ENCODE measurements at regions not wholly inside any gene's neighbourhood (a gene's known extent, or its start where the extent isn't known, plus 50 kb on each side); places are given as distances from the start of the nearest gene placed in this dataset.

DNA sequence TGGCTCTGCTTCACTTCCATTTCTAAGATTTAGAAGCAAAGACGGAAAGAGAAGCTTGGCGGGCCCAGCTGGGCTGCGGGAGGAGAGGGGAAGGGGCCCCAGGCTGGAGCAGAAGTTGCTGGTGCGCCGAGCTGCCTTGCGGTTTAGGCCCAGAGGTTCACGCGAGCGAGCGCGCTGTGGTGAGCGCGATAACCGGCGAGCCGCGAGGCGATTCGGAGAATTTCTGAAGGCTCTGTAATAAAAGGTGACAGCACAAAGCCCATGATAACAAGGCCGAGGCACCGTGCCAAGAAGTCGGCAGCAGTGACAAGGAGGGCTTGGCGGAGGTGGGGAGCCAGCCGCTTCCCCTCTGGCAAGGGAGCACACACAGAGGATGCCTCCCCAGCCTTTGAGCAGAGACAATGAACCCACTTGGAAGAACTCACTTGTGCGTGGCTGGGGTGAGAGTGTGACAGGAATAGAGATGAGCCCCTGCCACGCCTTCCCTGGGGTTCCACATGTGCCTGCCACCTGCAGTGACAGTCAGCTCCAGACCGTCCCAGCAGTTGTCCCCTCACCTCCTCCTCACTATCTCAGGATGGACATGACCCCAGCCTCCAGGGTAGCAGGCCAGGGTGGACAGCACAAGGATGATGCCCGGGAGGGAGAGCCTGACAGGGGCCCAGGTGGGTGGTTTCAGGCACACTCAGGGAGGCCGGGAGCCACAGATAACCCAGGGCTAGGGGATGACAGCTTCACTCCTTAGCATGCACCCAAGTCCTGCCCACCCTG is 315.2 kb downstream of the UACA start:
- DNase-seq (ENCODE audit: low read depth, low spot score) = peak; percentile 65

DNA sequence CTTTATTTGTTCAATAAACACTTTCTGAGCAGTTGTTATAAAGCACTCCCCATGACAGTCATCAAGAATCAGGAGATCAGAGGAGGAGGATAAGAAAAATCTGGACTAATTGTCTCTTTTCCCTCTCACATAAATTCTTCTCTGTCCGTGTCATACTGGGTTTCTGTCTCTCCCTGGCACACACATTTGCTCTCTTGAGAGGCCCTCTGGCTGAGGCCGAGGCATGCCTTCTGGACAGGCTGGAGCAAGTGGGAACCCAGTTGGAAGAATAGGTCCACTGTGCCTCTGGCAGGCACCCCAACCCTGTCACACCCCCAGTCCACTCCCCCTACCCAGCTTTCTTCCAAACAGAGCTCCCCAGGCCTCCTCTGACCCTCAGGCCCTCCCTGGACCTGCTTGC is 315.8 kb downstream of the UACA start:
- DNase-seq (ENCODE audit: low read depth, low spot score) = peak; percentile 28

DNA sequence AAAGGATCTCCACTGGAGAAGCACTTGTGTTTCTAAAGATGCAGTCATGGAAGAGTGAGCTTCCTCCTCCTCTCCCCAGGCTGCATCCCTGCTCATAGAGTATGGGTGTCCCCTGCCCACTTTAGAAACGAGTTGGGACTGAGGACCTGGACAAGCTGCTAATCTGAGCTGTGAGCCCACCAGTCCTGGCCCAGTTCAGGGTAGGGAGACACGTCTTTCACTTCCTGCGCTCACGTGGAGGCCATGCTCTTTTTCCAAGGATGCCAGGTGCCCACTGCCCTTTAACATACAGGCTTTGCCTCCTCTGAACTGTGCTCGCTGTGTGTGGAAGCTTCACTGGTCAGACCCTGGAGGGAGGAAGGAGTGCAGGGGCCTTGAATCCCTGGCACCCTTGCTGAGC is 316.3 kb downstream of the UACA start:
- no peak for DNase-seq (ENCODE audit: low read depth, low spot score)

GRCh38 chr15:70443486-70444273 is 319.7 kb downstream of the UACA start:
- no peak for DNase-seq (ENCODE audit: low read depth, low spot score)

DNA sequence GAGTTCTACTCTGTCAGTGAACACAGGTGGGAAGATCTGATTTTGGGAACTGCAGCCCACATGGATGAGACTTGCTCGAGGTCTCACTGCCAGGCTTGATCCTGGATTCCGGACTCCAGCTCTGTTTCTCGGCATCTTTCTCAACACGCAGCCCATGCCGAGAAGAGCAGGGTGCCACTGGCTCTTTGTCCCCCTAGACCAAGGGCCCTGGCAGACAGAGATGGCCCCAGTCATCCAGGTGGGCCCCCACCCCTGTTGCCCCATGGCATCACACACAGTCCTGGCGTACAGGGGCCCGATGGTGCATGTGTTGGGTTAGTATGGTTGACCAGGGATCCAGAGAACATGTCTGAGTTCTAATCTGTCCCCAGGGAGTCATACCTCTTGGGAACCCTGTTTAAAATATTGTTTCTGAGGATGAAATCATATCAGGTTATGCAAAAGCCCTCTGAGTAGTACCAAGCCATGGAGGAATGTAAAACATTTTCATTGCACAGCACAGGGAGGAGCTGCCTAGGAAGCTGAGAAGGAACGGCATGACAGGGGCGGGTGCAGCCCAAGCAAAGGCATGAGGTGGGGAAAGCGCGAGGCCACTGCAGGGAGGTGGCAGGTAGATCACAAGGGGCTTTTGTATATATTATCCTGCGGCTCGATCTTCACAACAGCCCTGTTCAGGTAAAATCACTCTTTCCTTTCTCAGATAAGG is 320.6 kb downstream of the UACA start:
- DNase-seq (ENCODE audit: low read depth, low spot score) = no peak

GRCh38 chr15:70442211-70442610 is 321.1 kb downstream of the UACA start:
- DNase-seq (ENCODE audit: low read depth, low spot score) = no peak

- DNase-seq (ENCODE audit: low read depth, low spot score) = no peak
These were observed 322.8 kb downstream of the UACA start for GRCh38 chr15:70440416-70441138.

DNA sequence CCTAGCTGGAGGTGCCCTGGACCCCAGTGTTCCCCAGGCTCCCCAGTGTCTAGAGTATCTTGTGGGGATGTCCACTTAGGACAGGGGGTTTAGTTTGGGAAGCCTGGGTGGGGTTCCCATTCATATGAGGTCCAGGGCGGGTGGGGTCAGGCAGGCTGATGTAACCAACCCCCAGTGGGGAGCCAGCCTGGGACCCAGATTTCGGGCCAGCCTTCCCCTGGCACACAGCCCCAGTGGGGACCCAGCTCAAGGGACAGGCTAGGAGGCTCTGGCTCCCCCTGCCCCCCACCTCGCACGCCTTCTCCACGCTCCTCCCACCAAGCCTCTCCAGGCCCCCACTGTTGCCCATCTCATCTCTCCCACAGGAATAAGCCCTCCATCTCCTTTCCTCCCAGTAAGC is 323.5 kb downstream of the UACA start:
- DNase-seq (ENCODE audit: low read depth, low spot score) = no peak

DNA sequence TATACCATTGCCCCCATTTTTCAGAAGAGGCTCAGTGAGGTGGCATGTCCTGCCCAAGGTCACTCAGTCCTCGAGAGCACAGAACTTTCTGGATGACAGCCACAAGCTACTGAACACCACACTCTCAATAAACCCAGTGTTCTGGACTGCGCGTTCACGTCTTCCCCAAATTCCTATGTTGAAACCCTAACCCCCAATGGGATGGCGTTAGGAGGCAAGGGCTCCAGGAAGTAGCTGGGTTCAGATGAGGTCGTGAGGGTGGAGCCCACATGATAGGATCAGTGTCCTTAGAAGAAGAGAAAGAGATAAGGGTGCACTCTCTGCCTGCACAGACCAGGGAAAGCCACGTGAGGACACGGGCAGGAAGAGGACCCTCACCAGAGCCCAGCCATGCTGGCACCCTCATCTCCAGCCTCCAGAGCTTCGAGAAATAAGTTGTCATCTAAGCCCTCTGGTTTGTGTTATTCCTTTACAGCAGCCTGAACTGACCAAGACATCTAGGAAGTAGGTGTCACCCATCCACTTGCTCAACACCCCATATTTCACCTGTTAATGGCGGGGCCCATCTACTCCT is 324.0 kb downstream of the UACA start:
- no peak for DNase-seq (ENCODE audit: low read depth, low spot score)

DNA sequence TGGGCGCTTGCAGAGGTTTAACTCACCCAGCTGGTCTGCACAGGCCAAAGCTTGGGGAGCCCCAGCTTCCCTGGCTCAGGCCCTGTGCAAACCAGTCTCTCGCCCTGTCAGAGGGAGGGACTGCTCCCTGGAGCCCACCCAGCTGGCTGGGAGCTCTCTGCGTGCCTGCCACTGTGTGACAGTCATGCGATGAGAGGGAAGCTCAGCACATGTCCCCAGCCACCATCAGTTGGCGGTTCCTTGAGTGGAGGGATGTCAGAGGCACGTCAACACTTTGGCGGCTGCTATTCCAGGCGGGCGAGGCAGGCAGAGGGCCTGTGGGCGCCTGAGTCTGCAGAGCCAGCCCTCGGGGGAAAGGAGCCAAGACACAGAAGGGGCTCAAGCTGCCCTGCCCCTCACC is 324.6 kb downstream of the UACA start:
- no peak for DNase-seq (ENCODE audit: low read depth, low spot score)

DNA sequence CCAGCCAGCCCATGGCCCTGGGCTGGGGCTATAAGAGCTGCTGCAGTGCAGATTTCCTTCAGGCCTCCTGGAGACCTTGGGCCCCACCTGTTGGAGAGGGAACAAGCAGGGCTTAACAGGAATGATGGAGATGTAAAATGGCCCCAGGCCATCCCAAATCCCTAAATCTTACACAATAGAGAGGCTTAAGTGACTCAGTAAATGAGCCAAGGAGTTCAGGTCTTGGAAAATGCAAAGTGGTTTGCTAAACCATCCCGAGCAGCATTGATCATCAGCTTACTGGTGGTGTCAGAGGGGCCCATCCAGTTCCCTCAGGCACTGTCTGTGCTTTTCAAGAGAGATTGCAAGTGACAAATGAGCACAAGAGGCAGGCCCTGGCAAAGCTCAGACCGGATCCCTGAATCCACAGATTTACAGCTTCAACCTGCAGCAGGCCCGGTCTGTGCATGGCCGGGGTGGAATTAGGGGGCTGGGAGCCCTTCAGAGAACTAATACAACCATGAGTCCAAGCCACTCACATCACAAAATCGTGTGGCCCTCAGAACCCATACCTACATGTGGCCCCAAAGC is 325.4 kb downstream of the UACA start:
- no peak for DNase-seq (ENCODE audit: low read depth, low spot score)

DNA sequence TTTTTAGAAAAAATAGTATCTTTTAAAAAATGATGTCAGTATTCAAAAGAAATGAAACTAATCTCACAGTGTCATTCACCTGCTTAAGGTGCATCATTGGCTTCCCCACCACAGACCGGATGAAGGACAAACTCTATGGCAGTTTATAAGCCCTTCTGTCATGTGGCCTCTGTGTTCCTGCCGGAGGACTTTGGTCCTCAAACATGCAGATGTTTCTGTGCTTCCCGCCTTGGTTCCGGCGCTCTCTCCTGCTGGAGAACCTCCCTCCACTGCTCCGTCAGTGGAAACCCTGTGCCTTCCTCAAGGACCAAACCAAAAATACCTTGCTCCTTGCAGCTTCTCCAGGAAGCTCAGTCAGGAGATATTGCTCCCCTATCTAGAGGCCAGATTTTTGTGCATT is 326.3 kb downstream of the UACA start:
- DNase-seq (ENCODE audit: low read depth, low spot score) = no peak

DNA sequence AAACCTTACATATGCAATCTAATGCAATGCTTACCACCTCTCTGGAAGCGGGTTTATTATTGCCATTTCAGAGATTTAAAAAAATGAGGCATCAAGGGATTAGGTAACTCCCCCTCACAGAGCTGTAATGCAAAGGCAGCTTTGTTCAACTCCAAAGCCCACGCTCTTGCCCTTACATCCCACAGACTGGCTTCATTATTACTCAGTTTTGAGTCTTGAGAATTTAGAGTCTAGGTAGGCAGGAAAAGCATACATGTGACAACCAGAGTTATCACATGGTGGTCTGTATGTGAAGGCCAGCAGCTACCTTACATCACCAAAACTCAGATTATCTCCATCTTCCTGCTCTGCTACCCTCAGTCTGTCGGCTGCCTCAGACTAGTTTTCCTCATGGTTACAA is 326.9 kb downstream of the UACA start:
- DNase-seq (ENCODE audit: low read depth, low spot score) = no peak

- DNase-seq (ENCODE audit: low read depth, low spot score) = no peak
These were observed 327.5 kb downstream of the UACA start for GRCh38 chr15:70435872-70436271.

DNA sequence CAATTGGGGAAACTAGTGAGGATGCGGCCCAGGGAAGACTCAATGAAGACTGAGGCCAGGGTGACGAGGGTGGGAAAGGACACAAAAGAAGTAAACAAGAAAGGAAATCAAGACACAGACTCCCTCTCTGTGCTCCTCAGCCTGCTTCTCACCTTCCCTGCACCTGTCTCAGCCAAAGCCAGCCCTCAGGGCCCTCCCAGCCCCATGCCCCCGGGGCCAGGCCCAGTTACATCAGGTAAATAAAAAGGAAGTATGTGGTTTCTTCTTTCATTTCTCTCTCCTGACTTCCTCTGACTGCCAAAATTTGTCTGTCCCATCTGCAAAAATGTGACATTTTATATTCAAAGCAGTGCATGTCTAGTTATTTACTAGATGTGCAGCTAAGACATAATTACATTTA is 328.0 kb downstream of the UACA start:
- DNase-seq (ENCODE audit: low read depth, low spot score) = no peak

- no peak for DNase-seq (ENCODE audit: low read depth, low spot score)
These were observed 329.6 kb downstream of the UACA start for GRCh38 chr15:70433586-70434324.

DNA sequence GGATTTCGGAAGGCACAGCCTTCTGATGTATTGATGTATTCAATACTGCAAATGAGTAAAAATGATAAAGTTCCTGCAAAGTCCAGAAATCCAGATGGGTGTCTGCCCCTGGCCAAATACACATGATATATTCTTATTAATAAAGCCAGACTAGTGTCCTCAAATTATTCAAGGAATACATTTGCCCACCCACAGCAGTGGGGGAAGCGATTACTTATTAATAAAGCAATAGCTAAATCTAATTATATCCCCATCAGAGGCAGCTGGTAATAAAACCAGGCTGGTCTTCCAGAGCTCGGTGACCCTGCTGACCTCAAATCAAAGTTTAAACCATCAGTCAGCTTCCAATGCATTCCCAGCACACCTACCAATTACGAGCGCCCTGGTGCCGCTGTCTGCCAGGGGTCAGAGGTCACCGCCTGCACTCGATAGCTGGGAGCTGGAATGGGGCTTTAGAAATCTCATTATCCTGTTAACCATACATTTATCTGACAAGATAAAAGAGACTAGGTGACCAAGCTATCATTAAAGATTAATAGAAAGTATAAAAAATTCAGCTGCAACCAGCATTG is 330.3 kb downstream of the UACA start:
- DNase-seq (ENCODE audit: low read depth, low spot score) = no peak

- no peak for DNase-seq (ENCODE audit: low read depth, low spot score)
These were observed 331.5 kb downstream of the UACA start for GRCh38 chr15:70431854-70432253.

GRCh38 chr15:70430069-70430468 is 332.4 kb upstream of the TLE3 start:
- no peak for DNase-seq (ENCODE audit: low read depth, low spot score)

- DNase-seq (ENCODE audit: low read depth, low spot score) = no peak
These were observed 331.5 kb upstream of the TLE3 start for GRCh38 chr15:70429056-70429722.

All from astrocyte of the hippocampus (primary cell).